Motor neuron (in vitro differentiated cells): ENCODE measurements at regions not wholly inside any gene's neighbourhood (a gene's known extent, or its start where the extent isn't known, plus 50 kb on each side); places are given as distances from the start of the nearest gene placed in this dataset.

ENCODE experiments used
- ATAC-seq, 8 experiments: fragments of 200-7000 bp; cut with Tn5 transposase; replicated peaks in 6 of 8; 2 replicates each; pipeline ENCODE4 v1.8.0; 2021; ENCODE audit warnings: mild to moderate bottlenecking in 8 of 8, moderate library complexity in 8 of 8
- H3K27ac ChIP-seq, 2 donors: fragments of 250-450 bp; sonication (Bioruptor Pico); 2 replicates each; pipeline ENCODE4 v1.9.0; 2021; ENCODE audit warnings: antibody characterized with exemption in 2 of 2, mild to moderate bottlenecking in 2 of 2, moderate library complexity in 1 of 2
- H3K4me1 ChIP-seq, 2 donors: fragments of 250-450 bp; sonication (Bioruptor Pico); replicated peaks in 1 of 2; 2 replicates each; pipeline ENCODE4 v1.6.1; 2021; ENCODE audit warnings: antibody characterized with exemption in 2 of 2, mild to moderate bottlenecking in 2 of 2, moderate library complexity in 1 of 2
- H3K4me3 ChIP-seq, 5 donors: fragments of 250-450 bp; sonication (Bioruptor Pico); 2 replicates each; pipeline ENCODE4 v1.9.0; 2021; ENCODE audit warnings: antibody characterized with exemption in 5 of 5, mild to moderate bottlenecking in 5 of 5, moderate library complexity in 4 of 5
- WGBS, 10 experiments: fragments of 450-650 bp; shearing (Covaris generic); methylation state at CpG; one replicate each; pipeline ENCODE4 v1.0.0; 2022; 5-methylcytosine and 5-hydroxymethylcytosine counted together
- in situ Hi-C, 9 experiments: fragments of 400-800 bp; cut with MboI; loops; one replicate each; pipeline ENCODE4 v1.15.0; 2021; ENCODE audit warnings: low sequenced_read_pairs in 9 of 9, low pct_unique_long_range_greater_than_20kb in 2 of 9; ENCODE audit not compliant: unreplicated experiment in 9 of 9

DNA sequence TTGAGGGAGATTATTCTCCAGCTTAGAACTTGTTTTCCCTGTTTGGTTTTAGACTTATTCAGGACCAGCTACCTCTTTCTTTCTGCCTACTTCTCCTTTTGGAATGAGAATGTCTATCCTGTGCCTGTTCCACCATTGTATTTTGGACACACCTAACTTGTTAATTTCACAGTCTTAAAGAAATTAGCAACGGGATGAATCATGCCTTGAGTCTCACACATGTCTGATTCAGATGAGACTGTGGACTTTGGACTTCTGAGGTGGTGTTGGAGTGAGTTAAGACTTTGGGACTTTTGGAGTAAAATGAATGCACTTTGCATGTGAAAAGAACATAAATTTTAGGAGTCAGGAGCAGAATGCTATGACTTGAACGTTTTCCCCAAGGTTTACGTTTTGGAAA, 581.4 kb downstream of the CDH11 start:
- 0 to 100% (median 10%) methylated on average over 1 to 3 of the region's 3 CpGs; no CpG with 5 or more reads in 3 of the 10 experiments for WGBS, 10 experiments
- Histone ChIP-seq H3K27ac (no peak overlapping the region), H3K4me1 (peaks cover 0 to 19% of the 10 kb centered on the region in 2 donors), H3K4me3 (no peak overlapping the region)
- in situ Hi-C loops = no loop called here
- peak in 3 of 8 experiments; percentile 79 to 93 (median 90) for ATAC-seq

DNA sequence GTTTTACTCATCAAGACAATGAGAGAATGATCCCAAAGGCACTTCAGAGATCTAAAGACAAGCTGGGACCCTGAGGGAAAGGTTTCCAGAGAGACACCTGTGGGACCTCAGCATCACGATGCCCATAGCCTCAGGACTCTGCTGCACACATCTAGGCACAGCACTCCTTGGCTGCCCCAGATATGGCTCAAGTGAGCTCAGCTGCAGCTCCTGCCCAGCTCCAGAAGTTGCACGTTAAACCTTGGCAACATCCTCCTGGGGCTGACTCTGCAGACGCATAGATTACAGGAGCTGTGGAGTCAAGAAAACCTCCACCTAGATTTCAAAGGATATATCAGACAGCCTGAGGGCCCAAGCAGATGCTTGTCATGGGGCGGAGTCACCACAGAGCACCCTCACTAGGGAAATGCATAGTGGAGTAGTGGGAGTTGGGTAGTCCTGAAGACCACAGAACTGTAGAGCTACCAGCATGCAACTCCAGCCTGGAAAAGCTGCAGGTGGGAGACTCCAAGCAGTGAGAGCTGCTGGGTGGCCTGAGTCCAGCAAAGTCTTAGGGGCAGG, 582.0 kb downstream of the CDH11 start:
- WGBS, 10 experiments = 14 to 94% (median 71%) methylated on average over 1 to 3 of the region's 4 CpGs; no CpG with 5 or more reads in 5 of the 10 experiments
- in situ Hi-C loops = no loop called here
- Histone ChIP-seq H3K4me3 (no peak overlapping the region), H3K4me1 (peaks cover 0 to 19% of the 10 kb centered on the region in 2 donors), H3K27ac (no peak overlapping the region)
- ATAC-seq = peak in 3 of 8 experiments; percentile 69 to 80 (median 77)

DNA sequence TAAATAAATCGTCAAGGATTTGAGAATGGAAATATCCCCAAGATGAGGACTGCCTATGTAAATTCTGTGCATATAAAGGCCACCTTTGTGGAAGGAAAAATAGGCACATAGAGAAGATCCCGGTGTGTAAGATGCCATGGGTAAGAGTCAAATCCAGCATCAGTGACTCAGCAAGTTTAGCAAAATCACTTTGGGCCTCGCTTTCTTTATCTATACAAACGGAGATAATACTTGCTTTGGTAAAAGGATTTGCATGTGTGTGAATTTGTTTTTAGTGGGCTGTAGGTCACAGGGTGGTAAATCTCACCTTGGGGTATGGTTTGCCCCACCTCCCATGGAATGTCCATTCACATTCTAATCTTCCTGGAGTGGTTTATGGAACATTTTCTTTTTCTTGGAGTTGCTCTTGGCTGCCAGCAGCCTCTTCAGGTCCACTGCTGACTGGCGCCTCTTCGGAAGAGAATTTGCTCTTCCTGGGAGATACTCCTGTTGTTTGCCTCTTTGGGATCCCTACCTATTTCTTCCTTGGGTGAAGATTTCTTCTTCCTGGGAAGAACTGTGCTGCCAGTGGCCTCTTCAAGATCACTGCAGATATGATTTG, 587.6 kb downstream of the CDH11 start:
- 30 to 97% (median 85%) methylated on average over 2 to 6 of the region's 6 CpGs; no CpG with 5 or more reads in 2 of the 10 experiments for WGBS, 10 experiments

DNA sequence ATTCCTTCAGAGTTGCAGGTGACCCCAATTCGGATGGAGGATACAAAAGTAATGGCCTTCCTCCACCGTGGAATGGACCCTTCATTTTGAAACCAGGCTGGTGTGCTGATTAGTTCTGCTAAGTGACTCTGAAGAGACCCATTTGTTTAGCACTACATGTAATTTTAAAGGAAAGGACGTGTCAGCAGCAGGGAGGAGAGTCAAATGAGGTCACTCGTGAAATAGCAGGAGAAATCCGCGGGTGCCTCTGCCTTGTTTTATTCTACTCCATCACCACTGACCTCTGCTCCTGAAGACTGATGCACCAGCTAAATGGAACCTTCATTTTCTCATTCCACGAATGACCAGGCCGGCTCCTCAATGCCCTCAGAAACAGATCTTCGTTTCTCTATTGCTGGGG, 589.2 kb downstream of the CDH11 start:
- in situ Hi-C loops = no loop called here
- Histone ChIP-seq H3K4me1 (peaks cover 3 to 20% of the 10 kb centered on the region in 2 donors), H3K27ac (no peak overlapping the region), H3K4me3 (no peak overlapping the region)
- WGBS, 10 experiments = 35 to 100% (median 60%) methylated on average over 1 to 9 of the region's 9 CpGs; no CpG with 5 or more reads in 2 of the 10 experiments
- ATAC-seq = peak in 5 of 8 experiments; percentile 56 to 67 (median 61)

More for the DNA sequence above, 587.6 kb downstream of the CDH11 start:
- no peak for ATAC-seq
- Histone ChIP-seq H3K4me1 (peaks cover 3 to 20% of the 10 kb centered on the region in 2 donors), H3K27ac (no peak overlapping the region), H3K4me3 (no peak overlapping the region)
- in situ Hi-C loops = no loop called here

DNA sequence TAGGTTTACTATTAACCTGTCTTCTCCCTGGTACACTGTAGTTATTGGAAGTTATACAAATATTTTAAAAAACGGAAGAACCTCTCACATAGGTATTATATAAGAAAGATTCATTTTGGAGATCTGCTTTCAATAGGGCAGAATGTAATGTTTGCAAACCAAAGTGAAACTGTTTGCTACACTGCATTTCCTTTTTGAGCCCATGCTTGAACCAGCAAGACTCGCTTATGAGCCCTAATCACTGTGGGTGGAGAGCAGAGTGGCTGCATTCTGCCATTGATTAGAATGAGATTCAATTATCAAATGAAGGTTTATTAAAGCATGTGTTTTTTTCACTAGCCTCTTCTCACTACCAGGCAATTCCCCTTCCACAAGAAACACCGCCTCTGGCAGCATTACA, 589.7 kb downstream of the CDH11 start:
- in situ Hi-C loops = no loop called here
- peaks cover 3 to 20% of the 10 kb centered on the region in 2 donors for H3K4me1 ChIP-seq
- H3K4me3 ChIP-seq = no peak overlapping the region
- 47 to 100% (median 96%) methylated on average over 1 to 3 of the region's 3 CpGs for WGBS, 10 experiments
- H3K27ac ChIP-seq = no peak overlapping the region
- no peak for ATAC-seq

DNA sequence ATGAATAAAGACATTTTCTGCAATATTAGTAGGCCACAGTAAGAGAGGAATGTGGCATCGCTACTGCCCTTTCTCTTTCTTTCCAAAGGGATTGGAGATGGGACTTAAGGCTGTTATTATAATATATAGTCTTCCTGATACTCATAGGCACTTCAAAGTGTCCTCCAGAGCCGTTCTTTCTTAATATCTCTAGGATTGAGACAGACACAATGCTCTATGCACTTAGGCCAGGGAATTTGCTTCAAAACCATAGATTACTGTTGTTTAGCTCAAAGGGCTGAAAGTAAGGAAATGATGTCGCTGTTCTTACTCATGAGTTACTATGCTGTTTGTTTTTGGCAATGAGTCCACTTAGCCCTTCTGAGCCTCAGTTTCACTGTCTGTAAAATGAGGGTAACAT, 590.5 kb downstream of the CDH11 start:
- H3K4me1 ChIP-seq = peaks cover 3 to 20% of the 10 kb centered on the region in 2 donors
- no peak for ATAC-seq
- H3K27ac ChIP-seq = no peak overlapping the region
- 58 to 100% (median 92%) methylated on average over 1 to 3 of the region's 3 CpGs; no CpG with 5 or more reads in 3 of the 10 experiments for WGBS, 10 experiments
- H3K4me3 ChIP-seq = no peak overlapping the region
- in situ Hi-C loops = no loop called here

DNA sequence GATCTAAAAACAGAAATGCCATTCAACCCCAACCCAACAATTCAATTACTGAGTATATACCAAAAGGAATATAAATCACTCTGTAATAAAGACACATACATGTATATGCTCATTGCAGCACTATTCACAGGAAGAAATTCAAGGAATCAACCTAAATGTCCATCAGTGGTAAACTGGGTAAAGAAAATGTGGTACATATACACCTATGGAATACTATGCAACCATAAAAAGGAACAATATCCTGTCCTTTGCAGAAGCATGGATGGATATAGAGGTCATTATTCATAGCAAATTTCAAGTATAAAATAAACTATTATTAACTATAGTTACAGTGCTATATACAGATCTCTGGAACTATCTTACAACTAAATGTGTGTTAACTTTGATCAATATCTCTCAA, 599.3 kb downstream of the CDH11 start:
- Histone ChIP-seq H3K27ac (no peak overlapping the region), H3K4me3 (no peak overlapping the region), H3K4me1 (no peaks in the 10 kb centered on the region)
- in situ Hi-C loops = no loop called here
- ATAC-seq = no peak

DNA sequence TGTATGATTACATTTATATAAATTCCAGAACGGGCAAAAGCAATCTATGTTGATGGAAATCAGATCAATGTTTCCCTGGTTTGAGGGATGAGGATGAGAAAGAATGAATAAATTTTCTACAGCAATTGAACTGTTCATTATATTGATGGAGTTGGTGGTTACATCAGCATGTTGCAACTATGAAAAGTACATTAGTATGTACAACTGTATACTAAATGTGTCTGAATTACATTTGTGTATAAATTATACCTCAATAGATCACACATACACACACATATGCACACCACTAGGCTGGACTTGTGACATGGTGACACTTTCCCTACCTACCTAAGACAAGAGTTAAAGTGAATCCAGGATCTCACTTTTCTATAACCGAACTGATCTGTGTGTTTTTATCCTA, 608.0 kb downstream of the CDH11 start:
- in situ Hi-C loops = no loop called here
- Histone ChIP-seq H3K4me1 (peaks cover 0 to 4% of the 10 kb centered on the region in 2 donors), H3K27ac (no peak overlapping the region), H3K4me3 (no peak overlapping the region)
- 23 to 100% (median 73%) methylated on average over 1 to 2 of the region's 2 CpGs; no CpG with 5 or more reads in 1 of the 10 experiments for WGBS, 10 experiments
- ATAC-seq = peak in 5 of 8 experiments; percentile 18 to 87 (median 54)

DNA sequence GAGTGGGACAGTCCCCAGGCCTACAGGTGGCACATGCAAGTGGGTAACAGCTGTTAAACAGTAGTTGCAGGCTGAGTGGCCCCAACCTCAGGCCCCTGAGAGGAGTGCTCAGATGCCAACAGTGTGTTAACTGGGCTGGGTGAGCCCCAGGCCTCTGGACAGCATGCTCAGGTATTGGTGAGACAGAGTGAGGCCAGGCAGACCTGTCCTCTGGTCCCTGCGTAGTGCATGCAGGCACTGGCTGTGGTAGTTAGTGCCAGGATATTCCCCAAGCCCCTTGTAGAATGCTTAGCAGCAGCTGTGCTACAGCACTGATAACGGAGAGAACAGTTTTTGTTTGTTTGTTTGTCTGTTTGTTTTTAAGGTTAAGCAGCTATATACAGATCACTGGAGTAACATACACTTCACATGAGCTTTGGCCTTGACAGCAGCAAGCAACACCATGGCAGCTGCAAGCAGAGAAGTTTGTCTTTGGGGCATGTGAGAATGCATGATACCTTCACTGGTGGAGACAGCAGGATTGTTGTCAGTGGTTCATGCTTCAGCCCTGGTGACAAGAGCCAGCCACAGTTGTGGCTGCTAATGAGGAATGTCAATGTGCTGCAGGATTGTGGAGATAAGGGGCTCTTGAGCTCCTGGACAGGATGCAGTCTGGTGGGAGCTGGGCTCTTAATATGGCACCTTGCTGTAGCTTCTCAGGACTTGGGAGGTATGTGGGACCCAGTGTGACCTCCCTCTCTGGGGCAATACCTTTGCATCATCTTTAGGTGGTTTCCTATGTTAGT, 614.4 kb downstream of the CDH11 start:
- Histone ChIP-seq H3K4me1 (no peaks in the 10 kb centered on the region), H3K27ac (no peak overlapping the region), H3K4me3 (no peak overlapping the region)
- in situ Hi-C loops = no loop called here
- ATAC-seq = no peak
- WGBS, 10 experiments = 0 to 100% (median 64%) methylated on average over 1 to 2 of the region's 2 CpGs; no CpG with 5 or more reads in 6 of the 10 experiments

DNA sequence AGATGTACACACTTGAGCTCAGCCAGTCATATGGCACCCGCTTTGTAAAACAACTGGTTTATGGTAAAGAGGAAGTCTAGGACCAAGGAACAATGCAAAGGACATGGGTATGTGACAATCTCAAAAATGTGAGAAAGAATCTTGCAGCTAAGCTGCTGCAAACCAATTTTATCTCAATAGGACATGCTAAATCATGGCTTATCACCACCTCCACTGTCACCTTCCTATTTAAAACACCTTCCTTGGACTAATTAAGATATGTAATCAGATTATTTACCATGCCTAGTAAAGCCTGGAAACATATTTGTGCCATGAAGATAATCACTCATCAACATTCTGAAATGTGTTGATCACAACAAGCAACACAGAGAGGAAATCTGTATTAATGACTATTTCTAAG, 622.7 kb downstream of the CDH11 start:
- H3K27ac ChIP-seq = no peak overlapping the region
- H3K4me3 ChIP-seq = no peak overlapping the region
- H3K4me1 ChIP-seq = no peaks in the 10 kb centered on the region
- ATAC-seq = no peak
- 67 to 100% (median 100%) methylated on average over 1 of the region's 1 CpG; no CpG with 5 or more reads in 2 of the 10 experiments for WGBS, 10 experiments
- in situ Hi-C loops = no loop called here

DNA sequence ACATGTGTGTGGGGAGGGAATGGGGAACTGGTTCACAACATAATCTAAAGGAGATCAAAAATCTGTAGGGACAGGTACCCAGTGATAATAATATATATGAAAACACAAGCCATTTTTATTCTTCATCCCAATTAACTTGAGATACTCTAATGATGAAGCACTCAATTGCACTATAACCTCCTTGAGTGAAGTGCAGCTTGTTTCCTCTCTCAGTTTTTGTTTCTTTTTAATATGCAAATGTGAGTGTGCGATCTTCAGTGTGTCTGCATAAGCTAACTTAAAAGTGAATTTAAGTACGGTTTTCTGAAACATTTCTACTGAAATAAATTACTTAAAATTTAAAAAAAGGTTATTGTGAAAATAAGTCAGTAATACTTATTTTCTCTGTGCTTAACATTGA, 623.5 kb downstream of the CDH11 start:
- in situ Hi-C loops = no loop called here
- no peak overlapping the region for H3K27ac ChIP-seq
- ATAC-seq = no peak
- H3K4me1 ChIP-seq = no peaks in the 10 kb centered on the region
- 0 to 100% (median 71%) methylated on average over 1 to 2 of the region's 2 CpGs; no CpG with 5 or more reads in 1 of the 10 experiments for WGBS, 10 experiments
- no peak overlapping the region for H3K4me3 ChIP-seq

DNA sequence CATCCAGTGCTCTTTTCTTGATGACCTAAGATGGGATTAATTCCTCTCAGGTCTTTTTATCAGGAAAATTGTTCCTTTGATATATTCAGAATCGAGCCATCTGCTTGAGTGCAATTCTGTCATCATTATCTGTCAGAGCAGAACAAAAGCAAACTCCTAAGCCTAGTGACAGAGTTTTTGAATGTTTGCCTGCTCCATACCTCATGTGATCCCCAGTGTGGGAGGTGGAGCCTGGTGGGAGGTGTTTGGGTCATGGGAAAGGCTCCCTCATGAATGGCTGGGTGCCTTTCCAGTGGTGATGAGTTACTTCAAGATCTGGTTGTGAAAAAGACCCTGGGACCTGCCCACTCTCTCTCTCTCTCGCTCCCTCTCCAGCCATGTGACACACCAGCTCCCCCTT, 628.2 kb downstream of the CDH11 start:
- in situ Hi-C loops = no loop called here
- 33 to 64% (median 50%) methylated on average over 1 of the region's 2 CpGs; no CpG with 5 or more reads in 5 of the 10 experiments for WGBS, 10 experiments
- Histone ChIP-seq H3K4me3 (no peak overlapping the region), H3K27ac (no peak overlapping the region), H3K4me1 (no peaks in the 10 kb centered on the region)
- ATAC-seq = peak in 5 of 8 experiments; percentile 71 to 97 (median 95)

DNA sequence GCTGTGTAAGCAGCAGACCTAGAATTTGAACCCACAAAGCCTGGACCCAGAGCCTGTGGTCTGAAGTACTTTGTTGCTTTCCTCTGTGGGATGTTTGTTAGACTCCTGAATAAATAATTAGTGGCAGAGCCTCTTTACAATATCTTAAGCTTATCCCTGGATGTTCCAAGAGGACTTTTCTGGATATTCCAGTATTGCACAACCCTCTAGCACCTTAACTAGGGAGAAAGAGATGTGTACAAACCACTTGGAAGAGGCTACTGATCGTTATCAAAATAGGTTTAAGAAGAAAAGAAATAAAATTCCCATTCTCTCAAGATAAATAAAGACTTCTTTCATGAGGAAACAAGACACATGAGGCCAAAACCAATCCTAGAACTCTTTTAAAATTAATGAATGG, 632.4 kb downstream of the CDH11 start:
- in situ Hi-C loops = no loop called here
- 17 to 92% (median 59%) methylated on average over 1 of the region's 1 CpG; no CpG with 5 or more reads in 2 of the 10 experiments for whole genome bisulfite sequencing, 10 experiments
- H3K4me1 ChIP-seq = no peaks in the 10 kb centered on the region
- no peak for ATAC-seq
- H3K4me3 ChIP-seq = no peak overlapping the region
- no peak overlapping the region for H3K27ac ChIP-seq
